ENCODE measurements at regions not wholly inside any gene's neighbourhood (a gene's known extent, or its start where the extent isn't known, plus 50 kb on each side); places are given as distances from the start of the nearest gene placed in this dataset.

GRCh38 chr22:27573280-27574001 lies 228.1 kb downstream of the MN1 start:
- no peak for DNase-seq (ENCODE audit: low spot score)

- no peak for DNase-seq (ENCODE audit: low spot score)
Observed at GRCh38 chr22:27574002-27574366, 227.6 kb downstream of the MN1 start.

GRCh38 chr22:27574651-27575050 lies 226.9 kb downstream of the MN1 start:
- no peak for DNase-seq (ENCODE audit: low spot score)

GRCh38 chr22:27575348-27575747 lies 226.2 kb downstream of the MN1 start:
- DNase-seq (ENCODE audit: low spot score) = no peak

DNA sequence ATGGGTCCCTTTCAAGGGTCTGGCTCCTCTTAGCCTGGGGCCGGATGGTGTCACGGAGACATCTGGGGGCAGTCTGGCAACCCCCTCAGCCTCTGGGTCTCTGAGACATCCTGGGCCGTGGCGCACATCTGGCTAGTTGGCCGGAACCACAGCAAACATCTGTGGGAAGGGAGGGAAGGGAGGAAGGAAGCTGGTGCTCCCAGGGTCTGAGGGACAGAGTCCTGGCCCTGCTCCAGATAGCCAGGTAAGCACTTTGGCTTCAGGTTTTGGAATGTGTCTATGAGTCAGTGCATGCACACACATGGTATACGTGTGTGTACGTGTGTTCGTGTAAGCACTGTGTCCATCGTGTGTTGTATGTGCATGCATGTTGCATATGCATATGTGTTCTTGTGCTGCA lies 225.1 kb downstream of the MN1 start:
- no peak for DNase-seq (ENCODE audit: low spot score)

GRCh38 chr22:27576815-27577573 lies 224.6 kb downstream of the MN1 start:
- no peak for DNase-seq (ENCODE audit: low spot score)

DNA sequence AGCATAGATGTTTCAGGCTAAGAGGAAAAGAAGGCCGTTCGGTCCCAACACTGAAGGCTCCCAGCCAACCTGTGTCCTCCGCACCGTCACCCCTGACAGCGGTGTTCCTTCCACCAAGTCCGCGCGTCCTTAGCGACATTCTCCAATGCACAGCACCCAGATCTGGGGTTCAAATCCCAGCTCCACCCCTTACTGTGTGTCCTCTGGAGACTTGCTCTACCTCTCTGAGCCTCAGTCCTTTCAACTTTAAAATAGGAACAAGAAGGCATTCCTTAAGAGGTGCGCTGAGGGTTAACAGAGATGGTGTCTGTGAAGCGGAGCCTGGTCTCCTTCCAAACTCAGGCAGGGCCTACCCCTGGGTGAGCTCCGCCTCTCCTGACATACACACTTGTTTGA lies 224.0 kb downstream of the MN1 start:
- DNase-seq (ENCODE audit: low spot score) = no peak

GRCh38 chr22:27578937-27579617 lies 222.5 kb downstream of the MN1 start:
- no peak for DNase-seq (ENCODE audit: low spot score)

- DNase-seq (ENCODE audit: low spot score) = no peak
Observed at GRCh38 chr22:27580311-27580897, 221.2 kb downstream of the MN1 start.

GRCh38 chr22:27581236-27581635 lies 220.3 kb downstream of the MN1 start:
- DNase-seq (ENCODE audit: low spot score) = no peak

- DNase-seq (ENCODE audit: low spot score) = no peak
Observed at GRCh38 chr22:27581688-27582087, 219.9 kb downstream of the MN1 start.

- no peak for DNase-seq (ENCODE audit: low spot score)
Observed at GRCh38 chr22:27583856-27584255, 217.7 kb downstream of the MN1 start.

DNA sequence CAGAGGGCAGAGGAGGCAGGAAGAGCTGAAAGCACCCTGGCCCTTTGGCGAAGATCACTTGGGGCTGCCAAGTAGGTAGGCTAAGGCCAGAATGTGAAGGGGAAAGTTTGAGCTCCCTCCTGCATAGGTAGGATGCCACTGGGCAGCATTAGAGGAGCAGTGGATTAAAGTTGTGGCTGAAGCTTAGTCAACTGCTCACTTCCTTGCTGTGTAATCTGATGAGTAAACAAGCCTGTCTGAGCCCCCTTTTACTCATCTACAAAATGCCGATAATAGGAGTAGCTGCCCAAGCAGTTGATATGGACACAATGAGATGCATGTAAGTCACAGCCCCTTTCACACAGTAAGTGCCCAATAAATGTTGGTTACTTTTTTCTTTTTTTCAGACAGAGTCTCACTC lies 216.4 kb downstream of the MN1 start:
- no peak for DNase-seq (ENCODE audit: low spot score)

- DNase-seq (ENCODE audit: low spot score) = no peak
Observed at GRCh38 chr22:27588268-27588667, 213.3 kb downstream of the MN1 start.

GRCh38 chr22:27588915-27589314 lies 212.6 kb downstream of the MN1 start:
- no peak for DNase-seq (ENCODE audit: low spot score)

DNA sequence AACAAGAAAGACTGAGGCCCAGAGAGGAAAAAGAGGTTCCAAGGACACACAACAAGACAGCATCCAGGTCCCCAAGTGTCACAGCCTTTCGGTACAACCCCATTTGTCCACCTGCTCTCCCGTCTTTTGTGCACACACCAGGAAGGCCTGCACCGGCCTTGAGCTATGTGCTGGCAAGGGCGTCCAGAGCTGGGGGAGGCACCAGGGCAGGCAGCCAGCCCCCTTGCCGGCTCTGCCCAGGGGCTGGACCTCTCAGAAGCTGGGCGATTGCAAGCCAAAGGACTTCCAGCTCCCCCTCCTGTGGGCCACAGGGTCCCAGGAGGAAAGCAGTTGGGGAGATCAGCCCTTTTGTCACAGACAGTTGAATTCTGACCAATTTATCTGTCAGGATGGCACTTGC lies 210.5 kb downstream of the MN1 start:
- DNase-seq (ENCODE audit: low spot score) = no peak

- DNase-seq (ENCODE audit: low spot score) = no peak
Observed at GRCh38 chr22:27593378-27593777, 208.2 kb downstream of the MN1 start.

- DNase-seq (ENCODE audit: low spot score) = no peak
Observed at GRCh38 chr22:27594020-27594419, 207.5 kb downstream of the MN1 start.

DNA sequence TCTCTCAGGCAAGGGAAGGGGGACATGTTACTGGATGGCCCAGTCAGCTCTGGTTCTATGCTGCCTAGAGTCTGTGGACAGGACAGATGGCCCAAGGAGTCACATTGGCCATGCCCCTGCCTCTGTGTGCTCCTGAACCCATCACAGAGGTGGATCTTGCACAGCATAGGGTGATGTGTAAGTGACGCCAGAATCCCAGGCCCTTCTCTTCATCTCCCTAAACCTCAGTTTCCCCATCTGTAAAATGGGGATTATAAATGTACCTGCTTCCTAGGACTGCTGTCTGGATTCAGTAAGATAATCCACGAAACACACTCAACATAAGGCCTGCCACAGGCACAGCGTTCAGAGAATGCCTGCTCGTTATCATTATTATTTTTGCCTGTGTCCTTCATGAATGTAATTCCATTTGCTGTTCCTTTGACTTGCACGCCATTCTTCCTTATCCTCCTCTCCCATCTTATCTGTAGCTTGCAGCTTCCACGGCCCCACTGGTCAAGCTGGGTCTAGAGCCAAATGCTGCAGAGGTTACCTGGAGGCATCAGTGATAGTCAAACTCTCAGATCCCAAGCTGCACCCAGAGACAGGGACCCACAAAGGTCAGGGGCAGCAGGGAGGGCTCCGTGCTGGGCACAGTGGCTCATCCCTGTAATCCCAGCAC lies 207.0 kb downstream of the MN1 start:
- no peak for DNase-seq (ENCODE audit: low spot score)

DNA sequence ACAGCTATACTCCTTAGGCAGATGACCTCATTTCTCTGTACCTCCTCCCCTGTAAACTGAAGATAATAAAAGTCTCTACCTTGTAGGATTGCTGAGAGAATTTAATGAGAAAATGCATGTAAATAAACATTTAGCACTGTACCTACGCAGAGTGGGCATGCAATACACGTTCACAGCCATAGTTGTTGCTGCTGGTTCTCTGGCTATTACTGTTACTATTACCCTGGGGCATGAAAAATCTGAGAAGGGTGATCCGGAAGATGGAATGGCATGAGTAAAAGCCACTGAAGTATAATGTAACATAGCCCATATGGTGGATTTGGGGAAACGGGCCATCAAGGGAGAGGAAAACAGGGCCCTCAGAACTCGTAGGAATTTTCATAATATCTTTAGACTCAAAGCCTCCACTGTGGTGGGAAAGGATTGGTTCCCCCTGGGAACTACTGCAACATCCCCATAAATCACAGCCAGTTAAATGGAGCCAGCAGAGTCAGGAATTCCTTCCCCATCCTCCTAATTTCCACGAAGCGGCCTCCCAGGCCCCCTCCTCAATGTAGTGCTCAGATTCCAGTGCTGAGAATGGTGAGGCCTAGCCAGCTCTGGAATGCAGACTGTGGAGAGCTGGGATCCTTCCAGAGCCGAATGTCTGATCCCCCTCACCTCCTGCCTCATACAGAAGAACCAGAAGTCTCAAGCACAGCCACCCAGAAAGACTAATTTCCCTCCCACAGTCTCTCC lies 205.3 kb downstream of the MN1 start:
- no peak for DNase-seq (ENCODE audit: low spot score)

DNA sequence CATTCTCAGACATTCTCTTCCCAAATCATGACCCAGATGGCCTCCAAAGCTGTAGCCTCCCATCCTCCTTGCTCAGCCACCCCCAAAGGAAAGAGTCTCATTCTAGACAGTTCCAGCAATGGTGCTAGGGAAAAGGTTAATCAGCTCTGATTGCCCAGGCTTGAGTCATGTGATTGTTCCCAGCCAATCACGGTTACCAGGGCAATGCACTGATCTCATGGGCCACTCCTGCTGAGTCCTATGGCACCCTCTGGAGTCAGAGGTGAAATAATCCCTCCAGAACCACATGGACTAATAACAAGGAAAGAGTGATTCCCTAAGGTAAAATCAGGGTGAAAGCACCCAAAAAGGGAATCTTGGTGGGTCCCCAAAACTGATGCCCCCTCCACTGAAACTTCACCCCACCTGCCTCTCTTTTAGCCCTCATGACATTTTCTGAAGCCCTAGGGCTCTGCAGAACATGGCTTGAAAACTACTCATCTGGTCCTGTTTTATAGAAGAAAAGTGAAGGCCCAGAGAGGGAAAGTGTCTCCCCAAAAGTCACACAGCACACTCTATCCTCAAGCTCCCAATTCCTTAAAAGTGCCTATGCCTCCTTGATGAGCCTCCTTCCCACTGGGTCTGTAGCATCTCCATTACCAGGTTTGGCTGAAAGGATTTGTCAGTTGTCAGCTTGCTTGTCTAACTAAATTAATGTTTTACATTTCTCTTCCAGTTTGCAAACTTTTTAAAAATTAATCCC lies 203.7 kb downstream of the MN1 start:
- no peak for DNase-seq (ENCODE audit: low spot score)

Measured in activated CD4-positive, alpha-beta T cell treated with anti-CD3 and anti-CD28 coated beads, Interleukin-2, Interleukin-4, amounts not matched to agents 100 ng/mL and 50 ng/mL, durations not matched to agents 16 hours and 8 hours (primary cell).